Panc1 (cell line): ENCODE measurements at regions not wholly inside any gene's neighbourhood (a gene's known extent, or its start where the extent isn't known, plus 50 kb on each side); places are given as distances from the start of the nearest gene placed in this dataset.

Source experiments
- ATAC-seq: fragments of 200-7000 bp; cut with Tn5 transposase; 2 replicates; pipeline ENCODE4 v1.9.1; 2020; ENCODE audit warnings: mild to moderate bottlenecking, moderate library complexity
- BruUV-seq: library from RNA; stranded (reverse); fragments of 400-500 nt; replicated peaks from 2 replicates; lab custom pipeline; 2021; lab: Mats Ljungman, UMichigan
- CTCF ChIA-PET: fragments of 300-600 bp; sonication (Branson Sonifier 250); formaldehyde crosslinking; loops from one replicate; lab custom pipeline; 2022; ENCODE audit warnings: antibody characterized with exemption; lab: Charles Lee
- POLR2A ChIA-PET: fragments of 300-600 bp; sonication (Branson Sonifier 250); formaldehyde crosslinking; loops from one replicate; lab custom pipeline; 2022; ENCODE audit warnings: antibody characterized with exemption; lab: Charles Lee
- DNase-seq: peaks from one replicate; pipeline ENCODE4 v3.0.0-alpha.2; 2010; ENCODE audit warnings: low read depth, low spot score
- H3K27ac ChIP-seq: 2 replicates; pipeline ENCODE4 v1.5.1; 2011; ENCODE audit warnings: mild to moderate bottlenecking, low read length, inconsistent platforms
- H3K27me3 ChIP-seq: fragments of 200-500 bp; sonication (Bioruptor generic); 2 replicates; pipeline ENCODE4 v1.6.0; 2014; ENCODE audit warnings: low read length, inconsistent platforms; ENCODE audit not compliant: control insufficient read depth, insufficient read depth
- H3K36me3 ChIP-seq: fragments of 200-500 bp; sonication (Bioruptor generic); 2 replicates; pipeline ENCODE4 v1.5.1; 2014; ENCODE audit warnings: inconsistent platforms, mild to moderate bottlenecking, low read length, moderate library complexity; ENCODE audit not compliant: control insufficient read depth, insufficient read depth
- H3K4me1 ChIP-seq: 2 replicates; pipeline ENCODE4 v1.5.1; 2011; ENCODE audit warnings: inconsistent platforms, mild to moderate bottlenecking, low read length, moderate library complexity; ENCODE audit not compliant: control insufficient read depth, insufficient read depth
- H3K4me3 ChIP-seq, 2 experiments: 2 replicates each; pipeline ENCODE4 v1.5.1; 2011 to 2012; ENCODE audit warnings: low read depth in 2 of 2, low read length in 2 of 2, mild to moderate bottlenecking in 2 of 2, inconsistent platforms in 1 of 2, moderate library complexity in 1 of 2
- H3K9me3 ChIP-seq: fragments of 200-500 bp; sonication (Bioruptor generic); 2 replicates; pipeline ENCODE4 v1.5.1; 2014; ENCODE audit warnings: low read depth, mild to moderate bottlenecking, inconsistent platforms, low read length, moderate library complexity; ENCODE audit not compliant: control insufficient read depth, insufficient read depth
- CTCF ChIP-seq: fragments of 450-650 bp; IDR thresholded peaks from 2 replicates; pipeline ENCODE4 v1.5.1; 2017; ENCODE audit warnings: mild to moderate bottlenecking
- POLR2AphosphoS5 ChIP-seq: IDR thresholded peaks from 2 replicates; pipeline ENCODE4 v1.6.1; 2012; ENCODE audit warnings: mild to moderate bottlenecking, low read depth, low read length, moderate library complexity
- REST ChIP-seq, 2 experiments: IDR thresholded peaks; 2 replicates each; pipeline ENCODE4 v1.6.1; 2011 to 2012; ENCODE audit warnings: low read depth in 2 of 2, control low read depth in 1 of 2, low read length in 1 of 2, mild to moderate bottlenecking in 1 of 2, moderate library complexity in 1 of 2; ENCODE audit not compliant: insufficient read depth in 1 of 2
- SIN3A ChIP-seq: IDR thresholded peaks from 2 replicates; pipeline ENCODE4 v1.6.1; 2012; ENCODE audit warnings: low read depth, mild to moderate bottlenecking, low read length, moderate library complexity, borderline replicate concordance; ENCODE audit not compliant: insufficient read depth
- TCF7L2 ChIP-seq: IDR thresholded peaks from 2 replicates; pipeline ENCODE4 v1.6.1; 2011; ENCODE audit warnings: mild to moderate bottlenecking, low read depth, low read length, inconsistent platforms
- in situ Hi-C: cut with HindIII; loops from 2 replicates; pipeline ENCODE4 v1.10.0; 2016; ENCODE audit warnings: low sequenced_read_pairs, low pct_unique_long_range_greater_than_20kb
- intact Hi-C: fragments of 100-400 bp; cut with micrococcal nuclease; formaldehyde crosslinking; loops from one replicate; pipeline ENCODE4 v1.10.0; 2022; ENCODE audit not compliant: unreplicated experiment

DNA sequence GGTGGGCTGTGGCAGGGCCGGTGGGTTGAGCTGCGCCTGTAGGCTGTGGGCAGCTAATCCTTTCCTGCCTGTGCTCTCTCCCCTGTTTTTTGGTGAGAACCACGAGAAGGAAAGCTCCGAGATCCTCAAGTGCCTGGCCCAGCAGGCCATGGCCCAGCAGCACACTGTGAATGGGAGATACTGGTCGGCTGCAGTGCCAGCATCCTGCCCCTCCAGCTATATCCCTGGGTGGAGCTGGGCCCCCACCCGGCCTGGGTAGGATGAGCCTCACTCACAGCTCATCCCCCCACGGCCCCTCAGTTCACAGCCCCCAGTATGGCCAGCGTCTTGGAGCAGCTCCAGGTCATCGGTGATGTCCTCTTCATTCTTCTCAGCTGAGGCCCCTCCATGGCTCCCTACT lies 164.4 kb upstream of the ZNF267 start:
- H3K4me1 ChIP-seq, result peaks cover 2% of the 10 kb centered on the region
- H3K27ac ChIP-seq, result no peak overlapping the region
- intact Hi-C loops (no loop called here), in situ Hi-C loops (no loop called here)
- H3K4me3 ChIP-seq, result no peak overlapping the region
- H3K27me3 ChIP-seq, result no peaks in the 10 kb centered on the region
- TF ChIP-seq SIN3A (no peak), TCF7L2 (no peak), CTCF (no peak), POLR2AphosphoS5 (no peak), REST (IDR thresholded peaks at IDR 0.05; ENCODE audit: insufficient read depth in 1 of 2, low read depth in 2 of 2, low read length in 1 of 2) (no peak)
- no peaks in the 10 kb centered on the region; the same call in none of the 2 replicates for H3K36me3 ChIP-seq
- BruUV-seq, result no TSS peak
- ChIA-PET POLR2A (no interaction called here), CTCF (no interaction called here)
- H3K9me3 ChIP-seq, result no peaks in the 10 kb centered on the region
- DNase-seq (no peak), ATAC-seq (no peak)

GRCh38 chr16:31710134-31710533 lies 163.5 kb upstream of the ZNF267 start:
- H3K27me3 ChIP-seq, result no peaks in the 10 kb centered on the region
- peaks cover 6% of the 10 kb centered on the region for H3K4me1 ChIP-seq
- CTCF ChIA-PET, result no interaction called here
- H3K9me3 ChIP-seq, result no peaks in the 10 kb centered on the region
- DNase-seq (no peak), ATAC-seq (no peak)
- no peaks in the 10 kb centered on the region; the same call in none of the 2 replicates for H3K36me3 ChIP-seq
- TF ChIP-seq CTCF, result no peak
- TF ChIP-seq TCF7L2, result no peak
- in situ Hi-C loops, result no loop called here
- H3K27ac ChIP-seq, result no peak overlapping the region
- no TSS peak for BruUV-seq
- POLR2A ChIA-PET, result no interaction called here
- no peak overlapping the region for H3K4me3 ChIP-seq
- intact Hi-C loops, result loop anchor here (10.0 kb wide), 1 partner anchor 155 kb away; no protein-coding TSS in a partner anchor
